NCI-H187 treated with DMSO at 0.1 percent for 48 hours (cell line): ENCODE measurements at regions not wholly inside any gene's neighbourhood (a gene's known extent, or its start where the extent isn't known, plus 50 kb on each side); places are given as distances from the start of the nearest gene placed in this dataset.
A peak's percentile ranks its signal among the peaks of the same experiment; 100 is the strongest.

Experiments
- DNase-seq: peaks from one replicate; lab custom pipeline; 2025; lab: John Stamatoyannopoulos, UW

- no peak for DNase-seq
These were observed 650.8 kb downstream of the PLPP3 start for GRCh38 chr1:55928576-55928975.

GRCh38 chr1:55927702-55928290, 651.6 kb downstream of the PLPP3 start:
- DNase-seq = no peak

- DNase-seq = no peak
These were observed 652.4 kb downstream of the PLPP3 start for GRCh38 chr1:55926906-55927471.

- DNase-seq = no peak
These were observed 662.5 kb downstream of the PLPP3 start for GRCh38 chr1:55916907-55917306.

GRCh38 chr1:55916481-55916880, 662.9 kb downstream of the PLPP3 start:
- DNase-seq = no peak

GRCh38 chr1:55913565-55913964, 665.8 kb downstream of the PLPP3 start:
- DNase-seq = no peak

GRCh38 chr1:55912438-55912837, 666.9 kb downstream of the PLPP3 start:
- no peak for DNase-seq

GRCh38 chr1:55904541-55904940, 674.8 kb downstream of the PLPP3 start:
- DNase-seq = no peak

GRCh38 chr1:55898181-55898580, 681.2 kb downstream of the PLPP3 start:
- no peak for DNase-seq

GRCh38 chr1:55896210-55896609, 681.0 kb upstream of the USP24 start:
- no peak for DNase-seq

GRCh38 chr1:55894521-55894920, 679.4 kb upstream of the USP24 start:
- no peak for DNase-seq

- no peak for DNase-seq
These were observed 678.0 kb upstream of the USP24 start for GRCh38 chr1:55893155-55893554.

GRCh38 chr1:55888685-55889317, 673.6 kb upstream of the USP24 start:
- no peak for DNase-seq

GRCh38 chr1:55886856-55887712, 671.9 kb upstream of the USP24 start:
- DNase-seq = no peak

- DNase-seq = no peak
These were observed 670.5 kb upstream of the USP24 start for GRCh38 chr1:55885619-55886018.

GRCh38 chr1:55882931-55883330, 667.8 kb upstream of the USP24 start:
- DNase-seq = no peak

GRCh38 chr1:55879346-55879745, 664.2 kb upstream of the USP24 start:
- DNase-seq = no peak

GRCh38 chr1:55877437-55878232, 662.5 kb upstream of the USP24 start:
- DNase-seq = no peak

- DNase-seq = peak; percentile 68
These were observed 661.3 kb upstream of the USP24 start for GRCh38 chr1:55876276-55877060.

- DNase-seq = no peak
These were observed 654.9 kb upstream of the USP24 start for GRCh38 chr1:55870106-55870505.

GRCh38 chr1:55869065-55869464, 653.9 kb upstream of the USP24 start:
- no peak for DNase-seq
